ENCODE measurements at regions not wholly inside any gene's neighbourhood (a gene's known extent, or its start where the extent isn't known, plus 50 kb on each side); places are given as distances from the start of the nearest gene placed in this dataset.
A peak's percentile ranks its signal among the peaks of the same experiment; 100 is the strongest.

GRCh38 chr12:62191491-62192179 lies 68.6 kb upstream of the USP15 start:
- H2BK15ac ChIP-seq (replicated peaks; ENCODE audit: low read depth), result no peak overlapping the region
- no peaks in the 10 kb centered on the region for H3K4me1 ChIP-seq (ENCODE audit: control insufficient read depth, low read depth, low read length)
- peak overlapping the region; percentile 36 for H3K56ac ChIP-seq (ENCODE audit: low read length)
- H3K4ac ChIP-seq (ENCODE audit: low read depth, low read length), result no peak overlapping the region
- H2AK5ac ChIP-seq (ENCODE audit: low read length), result no peak overlapping the region
- peak; percentile 59 for DNase-seq
- no CpG with 5 or more reads among the region's 41 CpGs for WGBS (ENCODE audit: extremely low coverage, insufficient coverage, low lambda C conversion rate)
- no peak overlapping the region for H4K8ac ChIP-seq (ENCODE audit: low read depth, low read length)
- H3K36me3 ChIP-seq (ENCODE audit: control insufficient read depth, insufficient read depth, low read length), result no peaks in the 10 kb centered on the region
- peak overlapping the region; percentile 44 for H3K9ac ChIP-seq (ENCODE audit: low read length)
- H3K4me2 ChIP-seq (ENCODE audit: low read length), result peak overlapping the region; percentile 86
- H3K4me3 ChIP-seq (ENCODE audit: low read length), result peak overlapping the region; percentile 10
- H4K5ac ChIP-seq (ENCODE audit: low read length), result no peak overlapping the region
- no peaks in the 10 kb centered on the region for H3K79me1 ChIP-seq (ENCODE audit: low read length)
- H2BK5ac ChIP-seq (ENCODE audit: low read length), result no peak overlapping the region
- no peaks in the 10 kb centered on the region for H3K79me2 ChIP-seq (ENCODE audit: control insufficient read depth, insufficient read depth, low read length)
- H2BK120ac ChIP-seq (ENCODE audit: low read depth, low read length), result no peak overlapping the region
- H3K27me3 ChIP-seq (ENCODE audit: insufficient read depth, low read length, poor library complexity), result peaks cover 17% of the 10 kb centered on the region
- H3K23ac ChIP-seq (ENCODE audit: low read length), result no peak overlapping the region
- no peak overlapping the region for H3K27ac ChIP-seq (ENCODE audit: low read depth, low read length)
- no peak overlapping the region for H3K18ac ChIP-seq (ENCODE audit: low read length)

DNA sequence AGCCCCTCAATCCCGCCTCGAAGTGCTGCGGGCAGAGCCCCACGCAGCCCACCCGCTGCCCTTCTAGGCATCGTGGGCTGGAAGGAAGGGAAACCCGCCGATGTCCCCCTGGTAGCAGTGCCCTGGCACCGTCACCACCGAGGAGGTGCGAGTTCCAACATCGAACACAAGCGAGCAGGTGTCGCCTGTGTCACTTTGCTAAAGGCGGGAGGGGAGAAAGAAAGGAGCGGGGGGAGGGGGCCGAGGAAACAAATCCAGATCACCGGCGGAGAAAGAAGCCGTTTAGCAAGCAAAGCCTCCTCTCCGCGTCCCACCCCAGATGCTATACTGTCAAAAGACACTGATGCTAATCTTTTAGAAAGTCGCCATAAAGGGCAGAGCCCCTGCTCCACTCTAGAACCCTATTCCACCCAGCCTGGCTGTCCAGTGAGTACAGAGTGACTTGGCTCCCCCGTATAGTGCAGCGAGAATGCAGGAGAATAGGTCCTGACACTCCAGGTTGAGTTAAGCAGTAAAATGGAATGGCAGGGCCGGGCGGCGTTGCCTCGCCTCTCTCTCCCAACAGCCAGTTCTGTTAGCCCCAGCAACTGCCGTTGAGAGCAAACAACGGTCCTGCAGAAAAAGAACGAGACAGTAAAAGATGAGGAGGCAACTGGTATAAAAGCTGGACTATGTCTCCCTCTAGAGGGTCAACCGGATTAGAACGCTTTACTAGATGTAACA lies 67.9 kb upstream of the USP15 start:
- no peak overlapping the region for H3K27ac ChIP-seq (ENCODE audit: low read depth, low read length)
- no peak overlapping the region for H3K23ac ChIP-seq (ENCODE audit: low read length)
- no peak overlapping the region for H2BK15ac ChIP-seq (replicated peaks; ENCODE audit: low read depth)
- DNase-seq, result peak; percentile 92
- no peaks in the 10 kb centered on the region for H3K79me1 ChIP-seq (ENCODE audit: low read length)
- WGBS (ENCODE audit: extremely low coverage, insufficient coverage, low lambda C conversion rate), result no CpG with 5 or more reads among the region's 34 CpGs
- peak overlapping the region; percentile 86 for H3K4me2 ChIP-seq (ENCODE audit: low read length)
- no peaks in the 10 kb centered on the region for H3K36me3 ChIP-seq (ENCODE audit: control insufficient read depth, insufficient read depth, low read length)
- H3K9ac ChIP-seq (ENCODE audit: low read length), result peak overlapping the region; percentile 44
- H3K56ac ChIP-seq (ENCODE audit: low read length), result peak overlapping the region; percentile 28
- peaks cover 17% of the 10 kb centered on the region for H3K27me3 ChIP-seq (ENCODE audit: insufficient read depth, low read length, poor library complexity)
- no peaks in the 10 kb centered on the region for H3K79me2 ChIP-seq (ENCODE audit: control insufficient read depth, insufficient read depth, low read length)
- no peak overlapping the region for H3K4ac ChIP-seq (ENCODE audit: low read depth, low read length)
- no peak overlapping the region for H2BK5ac ChIP-seq (ENCODE audit: low read length)
- peak overlapping the region; percentile 4 for H3K4me3 ChIP-seq (ENCODE audit: low read length)
- no peak overlapping the region for H3K18ac ChIP-seq (ENCODE audit: low read length)
- no peak overlapping the region for H4K8ac ChIP-seq (ENCODE audit: low read depth, low read length)
- no peak overlapping the region for H2AK5ac ChIP-seq (ENCODE audit: low read length)
- H4K5ac ChIP-seq (ENCODE audit: low read length), result no peak overlapping the region
- no peak overlapping the region for H2BK120ac ChIP-seq (ENCODE audit: low read depth, low read length)
- H3K4me1 ChIP-seq (ENCODE audit: control insufficient read depth, low read depth, low read length), result no peaks in the 10 kb centered on the region

DNA sequence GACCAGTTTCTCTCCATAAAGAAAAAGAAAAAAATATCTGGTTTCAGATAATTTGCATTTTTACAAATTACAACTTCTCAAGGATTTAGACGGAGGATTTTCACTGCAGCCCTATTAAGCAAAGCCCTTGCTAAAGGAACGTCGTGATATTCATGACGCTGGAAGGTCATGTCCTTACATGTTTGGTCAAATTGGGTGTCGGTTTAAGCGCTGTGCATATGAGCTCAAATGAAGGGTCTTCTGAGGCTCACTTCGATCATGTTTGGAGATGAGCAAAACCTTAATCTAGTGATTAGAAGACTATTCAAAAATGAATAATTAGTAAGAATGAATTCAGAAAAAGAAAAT lies 67.3 kb upstream of the USP15 start:
- Histone ChIP-seq H2AK5ac (ENCODE audit: low read length) (no peak overlapping the region), H3K4ac (ENCODE audit: low read depth, low read length) (no peak overlapping the region), H3K9ac (ENCODE audit: low read length) (no peak overlapping the region), H3K4me1 (ENCODE audit: control insufficient read depth, low read depth, low read length) (no peaks in the 10 kb centered on the region), H3K4me3 (ENCODE audit: low read length) (no peak overlapping the region), H3K36me3 (ENCODE audit: control insufficient read depth, insufficient read depth, low read length) (no peaks in the 10 kb centered on the region), H3K56ac (ENCODE audit: low read length) (no peak overlapping the region), H3K27ac (ENCODE audit: low read depth, low read length) (no peak overlapping the region), H2BK5ac (ENCODE audit: low read length) (no peak overlapping the region), H3K18ac (ENCODE audit: low read length) (no peak overlapping the region), H2BK120ac (ENCODE audit: low read depth, low read length) (no peak overlapping the region), H2BK15ac (replicated peaks; ENCODE audit: low read depth) (no peak overlapping the region), H4K8ac (ENCODE audit: low read depth, low read length) (no peak overlapping the region), H4K5ac (ENCODE audit: low read length) (no peak overlapping the region), H3K27me3 (ENCODE audit: insufficient read depth, low read length, poor library complexity) (peaks cover 17% of the 10 kb centered on the region), H3K4me2 (ENCODE audit: low read length) (no peak overlapping the region), H3K23ac (ENCODE audit: low read length) (no peak overlapping the region), H3K79me1 (ENCODE audit: low read length) (no peaks in the 10 kb centered on the region), H3K79me2 (ENCODE audit: control insufficient read depth, insufficient read depth, low read length) (no peaks in the 10 kb centered on the region)
- no CpG with 5 or more reads among the region's 7 CpGs for WGBS (ENCODE audit: extremely low coverage, insufficient coverage, low lambda C conversion rate)
- DNase-seq, result no peak

- H3K4me1 ChIP-seq (ENCODE audit: control insufficient read depth, low read depth, low read length), result no peaks in the 10 kb centered on the region
- no peak overlapping the region for H3K56ac ChIP-seq (ENCODE audit: low read length)
- H3K27ac ChIP-seq (ENCODE audit: low read depth, low read length), result no peak overlapping the region
- no peak overlapping the region for H4K8ac ChIP-seq (ENCODE audit: low read depth, low read length)
- H3K4me2 ChIP-seq (ENCODE audit: low read length), result no peak overlapping the region
- H2AK5ac ChIP-seq (ENCODE audit: low read length), result no peak overlapping the region
- H3K4ac ChIP-seq (ENCODE audit: low read depth, low read length), result no peak overlapping the region
- H3K18ac ChIP-seq (ENCODE audit: low read length), result no peak overlapping the region
- no peaks in the 10 kb centered on the region for H3K79me2 ChIP-seq (ENCODE audit: control insufficient read depth, insufficient read depth, low read length)
- no peak overlapping the region for H3K9ac ChIP-seq (ENCODE audit: low read length)
- no peaks in the 10 kb centered on the region for H3K36me3 ChIP-seq (ENCODE audit: control insufficient read depth, insufficient read depth, low read length)
- H2BK5ac ChIP-seq (ENCODE audit: low read length), result no peak overlapping the region
- H2BK15ac ChIP-seq (replicated peaks; ENCODE audit: low read depth), result no peak overlapping the region
- H2BK120ac ChIP-seq (ENCODE audit: low read depth, low read length), result no peak overlapping the region
- no CpG with 5 or more reads among the region's 1 CpG for WGBS (ENCODE audit: extremely low coverage, insufficient coverage, low lambda C conversion rate)
- no peak overlapping the region for H3K4me3 ChIP-seq (ENCODE audit: low read length)
- H3K27me3 ChIP-seq (ENCODE audit: insufficient read depth, low read length, poor library complexity), result peaks cover 17% of the 10 kb centered on the region
- no peaks in the 10 kb centered on the region for H3K79me1 ChIP-seq (ENCODE audit: low read length)
- H3K23ac ChIP-seq (ENCODE audit: low read length), result no peak overlapping the region
- no peak for DNase-seq
- no peak overlapping the region for H4K5ac ChIP-seq (ENCODE audit: low read length)
Observed at GRCh38 chr12:62194031-62194430, 66.2 kb upstream of the USP15 start.

DNA sequence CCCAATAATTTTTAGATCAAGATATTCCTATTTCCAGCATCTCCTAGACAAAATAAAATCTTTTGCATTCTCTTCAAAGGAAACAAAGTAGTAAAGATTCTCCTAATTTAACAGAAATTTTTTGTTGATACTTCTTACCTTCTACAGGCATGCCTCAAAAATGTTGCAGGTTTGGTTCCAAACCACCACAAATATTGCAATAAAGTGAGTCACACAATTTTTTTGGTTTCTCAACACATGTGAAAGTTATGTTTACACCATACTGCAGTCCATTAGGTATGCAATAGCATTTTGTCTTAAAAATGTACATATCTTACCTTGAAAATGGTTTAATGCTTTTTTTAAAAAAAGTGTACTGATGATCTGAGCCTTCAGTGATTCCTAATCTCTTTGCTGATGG lies 65.6 kb upstream of the USP15 start:
- Histone ChIP-seq H3K27ac (ENCODE audit: low read depth, low read length) (no peak overlapping the region), H3K23ac (ENCODE audit: low read length) (no peak overlapping the region), H3K4me1 (ENCODE audit: control insufficient read depth, low read depth, low read length) (no peaks in the 10 kb centered on the region), H2BK15ac (replicated peaks; ENCODE audit: low read depth) (no peak overlapping the region), H3K4me2 (ENCODE audit: low read length) (no peak overlapping the region), H4K8ac (ENCODE audit: low read depth, low read length) (no peak overlapping the region), H4K5ac (ENCODE audit: low read length) (no peak overlapping the region), H2BK120ac (ENCODE audit: low read depth, low read length) (no peak overlapping the region), H2AK5ac (ENCODE audit: low read length) (no peak overlapping the region), H3K36me3 (ENCODE audit: control insufficient read depth, insufficient read depth, low read length) (no peaks in the 10 kb centered on the region), H3K79me1 (ENCODE audit: low read length) (no peaks in the 10 kb centered on the region), H3K79me2 (ENCODE audit: control insufficient read depth, insufficient read depth, low read length) (no peaks in the 10 kb centered on the region), H3K18ac (ENCODE audit: low read length) (no peak overlapping the region), H3K9ac (ENCODE audit: low read length) (no peak overlapping the region), H2BK5ac (ENCODE audit: low read length) (no peak overlapping the region), H3K4ac (ENCODE audit: low read depth, low read length) (no peak overlapping the region), H3K27me3 (ENCODE audit: insufficient read depth, low read length, poor library complexity) (peaks cover 17% of the 10 kb centered on the region), H3K4me3 (ENCODE audit: low read length) (no peak overlapping the region), H3K56ac (ENCODE audit: low read length) (no peak overlapping the region)
- DNase-seq, result no peak

- H3K27ac ChIP-seq (ENCODE audit: low read depth, low read length), result no peak overlapping the region
- H2BK15ac ChIP-seq (replicated peaks; ENCODE audit: low read depth), result no peak overlapping the region
- no peak overlapping the region for H3K4me2 ChIP-seq (ENCODE audit: low read length)
- H3K4me3 ChIP-seq (ENCODE audit: low read length), result no peak overlapping the region
- H3K18ac ChIP-seq (ENCODE audit: low read length), result no peak overlapping the region
- DNase-seq, result no peak
- H2BK5ac ChIP-seq (ENCODE audit: low read length), result no peak overlapping the region
- no peak overlapping the region for H4K8ac ChIP-seq (ENCODE audit: low read depth, low read length)
- H3K79me1 ChIP-seq (ENCODE audit: low read length), result no peaks in the 10 kb centered on the region
- no peak overlapping the region for H3K23ac ChIP-seq (ENCODE audit: low read length)
- H3K4me1 ChIP-seq (ENCODE audit: control insufficient read depth, low read depth, low read length), result no peaks in the 10 kb centered on the region
- peaks cover 8% of the 10 kb centered on the region for H3K27me3 ChIP-seq (ENCODE audit: insufficient read depth, low read length, poor library complexity)
- H3K79me2 ChIP-seq (ENCODE audit: control insufficient read depth, insufficient read depth, low read length), result no peaks in the 10 kb centered on the region
- no peak overlapping the region for H4K5ac ChIP-seq (ENCODE audit: low read length)
- H2BK120ac ChIP-seq (ENCODE audit: low read depth, low read length), result no peak overlapping the region
- H3K9ac ChIP-seq (ENCODE audit: low read length), result no peak overlapping the region
- H2AK5ac ChIP-seq (ENCODE audit: low read length), result no peak overlapping the region
- no peak overlapping the region for H3K4ac ChIP-seq (ENCODE audit: low read depth, low read length)
- H3K56ac ChIP-seq (ENCODE audit: low read length), result no peak overlapping the region
- no peaks in the 10 kb centered on the region for H3K36me3 ChIP-seq (ENCODE audit: control insufficient read depth, insufficient read depth, low read length)
Observed at GRCh38 chr12:62196146-62196545, 64.1 kb upstream of the USP15 start.
